ENCODE measurements at regions not wholly inside any gene's neighbourhood (a gene's known extent, or its start where the extent isn't known, plus 50 kb on each side); places are given as distances from the start of the nearest gene placed in this dataset.

DNA sequence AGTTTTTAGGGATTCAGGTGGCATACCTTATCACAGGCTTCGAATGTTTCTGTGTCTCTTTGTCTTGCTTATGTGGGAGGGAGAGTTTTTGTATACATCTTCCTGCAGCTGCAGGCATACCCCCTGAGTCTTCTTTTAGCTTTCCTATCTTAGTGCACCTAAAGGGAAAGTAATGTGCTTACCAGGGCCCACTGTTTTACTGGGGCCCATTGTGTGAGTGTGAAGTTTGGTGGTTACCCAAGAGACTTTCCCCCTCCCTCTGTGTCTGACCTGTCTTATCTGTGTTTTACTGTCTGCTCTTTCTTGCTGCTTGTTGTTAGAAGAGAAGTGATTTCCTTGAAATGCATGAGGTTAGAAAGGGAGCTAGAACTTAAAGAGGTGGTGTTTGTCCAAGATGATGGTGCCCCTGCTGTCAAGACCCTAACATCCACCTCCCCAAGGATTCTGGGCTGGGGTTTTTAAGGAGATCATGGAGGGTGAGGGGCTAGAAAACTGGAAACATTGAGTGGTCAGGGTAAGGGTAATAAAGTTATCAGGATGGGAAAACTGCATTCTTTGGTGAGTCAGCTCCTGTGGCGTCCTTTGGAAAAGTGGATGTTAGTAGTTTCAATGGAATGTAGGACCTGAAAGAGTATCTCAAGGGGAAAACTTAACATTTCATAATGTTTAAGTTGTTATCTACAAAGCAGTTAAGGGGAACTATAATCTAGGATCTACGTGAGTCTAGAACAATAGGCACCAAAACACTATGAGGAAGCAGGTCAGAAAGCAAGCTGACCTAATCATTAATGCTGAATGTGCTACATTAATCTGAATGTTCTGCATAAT is 583.5 kb upstream of the TUSC1 start:
- TF ChIP-seq, protein P1, sequence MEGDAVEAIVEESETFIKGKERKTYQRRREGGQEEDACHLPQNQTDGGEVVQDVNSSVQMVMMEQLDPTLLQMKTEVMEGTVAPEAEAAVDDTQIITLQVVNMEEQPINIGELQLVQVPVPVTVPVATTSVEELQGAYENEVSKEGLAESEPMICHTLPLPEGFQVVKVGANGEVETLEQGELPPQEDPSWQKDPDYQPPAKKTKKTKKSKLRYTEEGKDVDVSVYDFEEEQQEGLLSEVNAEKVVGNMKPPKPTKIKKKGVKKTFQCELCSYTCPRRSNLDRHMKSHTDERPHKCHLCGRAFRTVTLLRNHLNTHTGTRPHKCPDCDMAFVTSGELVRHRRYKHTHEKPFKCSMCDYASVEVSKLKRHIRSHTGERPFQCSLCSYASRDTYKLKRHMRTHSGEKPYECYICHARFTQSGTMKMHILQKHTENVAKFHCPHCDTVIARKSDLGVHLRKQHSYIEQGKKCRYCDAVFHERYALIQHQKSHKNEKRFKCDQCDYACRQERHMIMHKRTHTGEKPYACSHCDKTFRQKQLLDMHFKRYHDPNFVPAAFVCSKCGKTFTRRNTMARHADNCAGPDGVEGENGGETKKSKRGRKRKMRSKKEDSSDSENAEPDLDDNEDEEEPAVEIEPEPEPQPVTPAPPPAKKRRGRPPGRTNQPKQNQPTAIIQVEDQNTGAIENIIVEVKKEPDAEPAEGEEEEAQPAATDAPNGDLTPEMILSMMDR (IDR thresholded peaks at IDR 0.05; ENCODE audit: low read depth, low read length, poor library complexity, severe bottlenecking) = no peak
- TF ChIP-seq EZH2phosphoT487 (IDR thresholded peaks at IDR 0.05; ENCODE audit: borderline replicate concordance, low read length) = no peak
